ENCODE measurements at regions not wholly inside any gene's neighbourhood (a gene's known extent, or its start where the extent isn't known, plus 50 kb on each side); places are given as distances from the start of the nearest gene placed in this dataset.

DNA sequence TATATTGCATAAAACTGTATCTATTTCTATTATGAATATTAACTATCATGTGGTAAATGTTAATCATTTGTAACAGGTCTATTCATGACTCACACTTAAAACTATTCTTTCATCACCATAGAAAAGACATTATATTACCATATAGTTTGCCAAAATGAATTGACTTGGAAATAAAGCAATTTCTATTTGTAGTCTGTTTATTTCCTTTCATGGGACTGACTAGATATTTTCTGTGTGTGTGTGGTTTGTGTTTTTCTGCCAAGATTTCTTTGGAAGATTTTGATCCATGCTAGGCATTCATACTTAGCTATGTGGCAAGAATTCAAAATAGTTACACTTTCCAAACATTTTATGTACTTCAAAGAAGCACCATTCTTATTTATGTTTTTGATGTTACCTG, 522.5 kb upstream of the AGTR1 start:
- no peak for TF ChIP-seq REST (IDR thresholded peaks at IDR 0.05; ENCODE audit: low read depth)
- TF ChIP-seq EP300 (IDR thresholded peaks at IDR 0.05; ENCODE audit: borderline replicate concordance): no peak
- TF ChIP-seq CREB1 (IDR thresholded peaks at IDR 0.05; ENCODE audit: low read depth): no peak
